ENCODE measurements at regions not wholly inside any gene's neighbourhood (a gene's known extent, or its start where the extent isn't known, plus 50 kb on each side); places are given as distances from the start of the nearest gene placed in this dataset.

DNA sequence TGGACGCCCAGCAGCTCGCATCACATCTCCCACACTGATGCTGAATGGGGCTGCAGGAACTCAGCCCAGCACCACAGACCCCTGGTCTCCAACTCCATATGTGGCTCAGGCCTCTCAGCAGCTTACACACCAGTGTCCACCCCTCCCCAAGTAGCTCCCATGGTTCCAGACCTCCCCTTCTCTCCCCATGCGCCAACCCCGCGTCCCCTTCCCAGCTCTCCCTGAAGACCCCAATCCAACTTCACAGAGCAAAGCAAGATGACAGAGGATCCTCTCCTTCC is 188.9 kb downstream of the SH3BP4 start:
- Mint-ChIP-seq H3K27me3 (peaks cover 15% of the 10 kb centered on the region), H3K9me3 (no peaks in the 10 kb centered on the region)

GRCh38 chr2:235141411-235142128 is 189.8 kb downstream of the SH3BP4 start:
- ATAC-seq (ENCODE audit: low read depth) (no peak), DNase-seq (no peak)
- no peaks in the 10 kb centered on the region for H3K4me1 Mint-ChIP-seq
- TF ChIP-seq, protein P1, sequence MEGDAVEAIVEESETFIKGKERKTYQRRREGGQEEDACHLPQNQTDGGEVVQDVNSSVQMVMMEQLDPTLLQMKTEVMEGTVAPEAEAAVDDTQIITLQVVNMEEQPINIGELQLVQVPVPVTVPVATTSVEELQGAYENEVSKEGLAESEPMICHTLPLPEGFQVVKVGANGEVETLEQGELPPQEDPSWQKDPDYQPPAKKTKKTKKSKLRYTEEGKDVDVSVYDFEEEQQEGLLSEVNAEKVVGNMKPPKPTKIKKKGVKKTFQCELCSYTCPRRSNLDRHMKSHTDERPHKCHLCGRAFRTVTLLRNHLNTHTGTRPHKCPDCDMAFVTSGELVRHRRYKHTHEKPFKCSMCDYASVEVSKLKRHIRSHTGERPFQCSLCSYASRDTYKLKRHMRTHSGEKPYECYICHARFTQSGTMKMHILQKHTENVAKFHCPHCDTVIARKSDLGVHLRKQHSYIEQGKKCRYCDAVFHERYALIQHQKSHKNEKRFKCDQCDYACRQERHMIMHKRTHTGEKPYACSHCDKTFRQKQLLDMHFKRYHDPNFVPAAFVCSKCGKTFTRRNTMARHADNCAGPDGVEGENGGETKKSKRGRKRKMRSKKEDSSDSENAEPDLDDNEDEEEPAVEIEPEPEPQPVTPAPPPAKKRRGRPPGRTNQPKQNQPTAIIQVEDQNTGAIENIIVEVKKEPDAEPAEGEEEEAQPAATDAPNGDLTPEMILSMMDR (IDR thresholded peaks at IDR 0.05), result no peak
- ChIA-PET POLR2A (no interaction called here), CTCF (no interaction called here)
- H3K4me3 Mint-ChIP-seq, result no peak overlapping the region
- intact Hi-C loops (cut with micrococcal nuclease), result no loop called here
- no peak overlapping the region for H3K27ac Mint-ChIP-seq
- peaks cover 10% of the 10 kb centered on the region for H3K27me3 Mint-ChIP-seq
- H3K36me3 Mint-ChIP-seq (ENCODE audit: low read depth), result no peaks in the 10 kb centered on the region
- H3K9me3 Mint-ChIP-seq, result peaks cover 2% of the 10 kb centered on the region

More for the DNA sequence above, 188.9 kb downstream of the SH3BP4 start:
- ChIA-PET POLR2A (no interaction called here), CTCF (no interaction called here)
- DNase-seq, result no peak
- intact Hi-C loops (cut with micrococcal nuclease), result no loop called here
- ATAC-seq (ENCODE audit: low read depth), result no peak
- H3K36me3 Mint-ChIP-seq (ENCODE audit: low read depth), result no peaks in the 10 kb centered on the region
- H3K4me1 Mint-ChIP-seq, result peaks cover 2% of the 10 kb centered on the region
- no peak overlapping the region for H3K4me3 Mint-ChIP-seq
- TF ChIP-seq, protein P1 (IDR thresholded peaks at IDR 0.05), result no peak
- H3K27ac Mint-ChIP-seq, result no peak overlapping the region

DNA sequence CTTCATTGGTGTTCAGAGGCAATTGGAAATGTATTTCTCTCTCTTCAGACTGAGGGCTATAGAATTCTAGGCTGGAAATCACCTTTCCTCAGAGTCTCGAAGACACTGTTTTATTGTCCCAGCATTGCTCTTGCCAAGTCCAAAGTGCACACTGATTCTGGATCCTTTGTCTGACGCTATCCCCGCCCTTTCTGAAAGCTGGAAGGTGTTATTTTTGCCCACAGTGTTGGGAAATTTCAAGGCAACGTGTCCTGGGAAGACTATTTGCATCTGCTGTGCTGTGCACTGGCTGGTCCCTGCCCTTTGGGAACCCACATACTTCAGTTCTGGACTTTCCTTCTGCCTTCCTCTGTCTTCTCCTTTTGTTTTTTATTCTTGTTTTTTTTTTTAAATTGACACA is 190.8 kb downstream of the SH3BP4 start:
- intact Hi-C loops (cut with micrococcal nuclease), result no loop called here
- ChIA-PET POLR2A (no interaction called here), CTCF (interaction anchor here (1.2 kb wide), 1 partner anchor 604 kb away, joined by 3 read pairs; no protein-coding TSS in a partner anchor)
- H3K4me1 Mint-ChIP-seq, result no peaks in the 10 kb centered on the region
- peaks cover 2% of the 10 kb centered on the region for H3K9me3 Mint-ChIP-seq
- DNase-seq (no peak), ATAC-seq (ENCODE audit: low read depth) (no peak)
- H3K4me3 Mint-ChIP-seq, result no peak overlapping the region
- TF ChIP-seq, protein P1 (IDR thresholded peaks at IDR 0.05), result no peak
- peaks cover 8% of the 10 kb centered on the region for H3K27me3 Mint-ChIP-seq
- H3K36me3 Mint-ChIP-seq (ENCODE audit: low read depth), result no peaks in the 10 kb centered on the region
- H3K27ac Mint-ChIP-seq, result no peak overlapping the region

GRCh38 chr2:235143789-235144188 is 192.0 kb downstream of the SH3BP4 start:
- CTCF ChIA-PET, result interaction anchor here (1.2 kb wide), 1 partner anchor 602 kb away, joined by 3 read pairs; no protein-coding TSS in a partner anchor
- Mint-ChIP-seq H3K4me3 (no peak overlapping the region), H3K9me3 (peaks cover 2% of the 10 kb centered on the region), H3K36me3 (ENCODE audit: low read depth) (no peaks in the 10 kb centered on the region), H3K27ac (no peak overlapping the region), H3K4me1 (no peaks in the 10 kb centered on the region), H3K27me3 (peaks cover 3% of the 10 kb centered on the region)
- TF ChIP-seq, protein P1 (IDR thresholded peaks at IDR 0.05), result no peak
- ATAC-seq (ENCODE audit: low read depth) (no peak), DNase-seq (no peak)
- POLR2A ChIA-PET, result no interaction called here
- intact Hi-C loops (cut with micrococcal nuclease), result no loop called here

- intact Hi-C loops (cut with micrococcal nuclease), result no loop called here
- TF ChIP-seq, protein P1 (IDR thresholded peaks at IDR 0.05), result no peak
- Mint-ChIP-seq H3K9me3 (peaks cover 2% of the 10 kb centered on the region), H3K4me3 (no peak overlapping the region), H3K27me3 (peaks cover 3% of the 10 kb centered on the region), H3K27ac (no peak overlapping the region), H3K36me3 (ENCODE audit: low read depth) (no peaks in the 10 kb centered on the region), H3K4me1 (no peaks in the 10 kb centered on the region)
- ATAC-seq (ENCODE audit: low read depth), result no peak
- POLR2A ChIA-PET, result no interaction called here
- DNase-seq, result no peak
- CTCF ChIA-PET, result no interaction called here
Observed at GRCh38 chr2:235144291-235144690, 192.5 kb downstream of the SH3BP4 start.
